ENCODE measurements at regions not wholly inside any gene's neighbourhood (a gene's known extent, or its start where the extent isn't known, plus 50 kb on each side); places are given as distances from the start of the nearest gene placed in this dataset.

GRCh38 chr6:119683031-119683430 is 333.5 kb upstream of the MAN1A1 start:
- Histone ChIP-seq H3K4me3 (ENCODE audit: low read depth, low read length) (no peak overlapping the region), H3K4me1 (ENCODE audit: control insufficient read depth, insufficient read depth, low read length) (0 out of 2 replicates have a peak, but pooled peaks cover 6% of the 10 kb centered on the region), H3K36me3 (ENCODE audit: control insufficient read depth in 2 of 2, insufficient read depth in 1 of 2, low read length in 2 of 2) (no peaks in the 10 kb centered on the region), H3K9me3 (ENCODE audit: control insufficient read depth, insufficient read depth, low read depth, low read length) (no peaks in the 10 kb centered on the region), H3K27ac (ENCODE audit: extremely low read depth, low read depth, low read length) (no peak overlapping the region)
- TF ChIP-seq TRIM28 (IDR thresholded peaks at IDR 0.05; ENCODE audit: borderline replicate concordance, low read length): peak; percentile 78
- TF ChIP-seq, protein P1, sequence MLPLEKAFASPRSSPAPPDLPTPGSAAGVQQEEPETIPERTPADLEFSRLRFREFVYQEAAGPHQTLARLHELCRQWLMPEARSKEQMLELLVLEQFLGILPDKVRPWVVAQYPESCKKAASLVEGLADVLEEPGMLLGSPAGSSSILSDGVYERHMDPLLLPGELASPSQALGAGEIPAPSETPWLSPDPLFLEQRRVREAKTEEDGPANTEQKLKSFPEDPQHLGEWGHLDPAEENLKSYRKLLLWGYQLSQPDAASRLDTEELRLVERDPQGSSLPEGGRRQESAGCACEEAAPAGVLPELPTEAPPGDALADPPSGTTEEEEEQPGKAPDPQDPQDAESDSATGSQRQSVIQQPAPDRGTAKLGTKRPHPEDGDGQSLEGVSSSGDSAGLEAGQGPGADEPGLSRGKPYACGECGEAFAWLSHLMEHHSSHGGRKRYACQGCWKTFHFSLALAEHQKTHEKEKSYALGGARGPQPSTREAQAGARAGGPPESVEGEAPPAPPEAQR (tag by site-specific recombination; IDR thresholded peaks at IDR 0.05): no peak
- TF ChIP-seq MYNN (tag by site-specific recombination; IDR thresholded peaks at IDR 0.05; ENCODE audit: borderline replicate concordance): no peak
- TF ChIP-seq ZNF664 (tag by site-specific recombination; IDR thresholded peaks at IDR 0.05): no peak
- TF ChIP-seq ZNF518A (tag by site-specific recombination; conservative IDR thresholded peaks at IDR 0.05; ENCODE audit: low read depth): no peak
- TF ChIP-seq ZNF600 (tag by site-specific recombination; IDR thresholded peaks at IDR 0.05): no peak
- no peak for TF ChIP-seq ZNF248 (tag by site-specific recombination; IDR thresholded peaks at IDR 0.05)
- no peak for TF ChIP-seq ZNF280D (tag by site-specific recombination; IDR thresholded peaks at IDR 0.05)
- TF ChIP-seq ZNF473 (tag by site-specific recombination; IDR thresholded peaks at IDR 0.05): no peak
- peak; percentile 65 for TF ChIP-seq GLIS1 (tag by site-specific recombination; IDR thresholded peaks at IDR 0.05)
- ChIA-PET POLR2A (no interaction called here), CTCF (interaction anchor here (0.7 kb wide), 1 partner anchor 148 kb away, joined by 3 read pairs; no protein-coding TSS in a partner anchor)

DNA sequence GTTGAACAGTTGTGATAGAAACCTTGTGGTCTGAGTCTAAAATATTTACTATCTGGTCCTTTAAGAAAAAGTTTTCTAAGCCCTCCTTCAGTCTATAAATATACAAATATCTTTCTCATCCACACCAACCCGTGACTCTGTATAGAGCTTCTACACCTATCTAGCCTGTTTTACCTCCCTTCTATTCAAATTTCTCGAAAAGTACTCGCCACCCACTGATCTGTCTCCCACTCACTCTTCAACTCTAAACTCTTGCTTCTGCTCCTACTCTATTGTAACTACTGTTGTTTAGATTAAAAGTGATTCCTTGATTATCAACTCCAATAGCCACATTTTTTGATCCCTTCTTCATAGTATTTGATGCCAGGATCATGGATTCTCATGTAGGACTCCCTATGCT is 329.4 kb upstream of the MAN1A1 start:
- POLR2A ChIA-PET: no interaction called here
- no peak overlapping the region for H3K4me3 ChIP-seq (ENCODE audit: low read depth, low read length)
- CTCF ChIA-PET: no interaction called here

More for the DNA sequence above, 329.4 kb upstream of the MAN1A1 start:
- no peak overlapping the region for H3K27ac ChIP-seq (ENCODE audit: extremely low read depth, low read depth, low read length)
- 0 out of 2 replicates have a peak, but pooled peaks cover 6% of the 10 kb centered on the region for H3K4me1 ChIP-seq (ENCODE audit: control insufficient read depth, insufficient read depth, low read length)
- no peaks in the 10 kb centered on the region for H3K9me3 ChIP-seq (ENCODE audit: control insufficient read depth, insufficient read depth, low read depth, low read length)
- TF ChIP-seq, protein P2, sequence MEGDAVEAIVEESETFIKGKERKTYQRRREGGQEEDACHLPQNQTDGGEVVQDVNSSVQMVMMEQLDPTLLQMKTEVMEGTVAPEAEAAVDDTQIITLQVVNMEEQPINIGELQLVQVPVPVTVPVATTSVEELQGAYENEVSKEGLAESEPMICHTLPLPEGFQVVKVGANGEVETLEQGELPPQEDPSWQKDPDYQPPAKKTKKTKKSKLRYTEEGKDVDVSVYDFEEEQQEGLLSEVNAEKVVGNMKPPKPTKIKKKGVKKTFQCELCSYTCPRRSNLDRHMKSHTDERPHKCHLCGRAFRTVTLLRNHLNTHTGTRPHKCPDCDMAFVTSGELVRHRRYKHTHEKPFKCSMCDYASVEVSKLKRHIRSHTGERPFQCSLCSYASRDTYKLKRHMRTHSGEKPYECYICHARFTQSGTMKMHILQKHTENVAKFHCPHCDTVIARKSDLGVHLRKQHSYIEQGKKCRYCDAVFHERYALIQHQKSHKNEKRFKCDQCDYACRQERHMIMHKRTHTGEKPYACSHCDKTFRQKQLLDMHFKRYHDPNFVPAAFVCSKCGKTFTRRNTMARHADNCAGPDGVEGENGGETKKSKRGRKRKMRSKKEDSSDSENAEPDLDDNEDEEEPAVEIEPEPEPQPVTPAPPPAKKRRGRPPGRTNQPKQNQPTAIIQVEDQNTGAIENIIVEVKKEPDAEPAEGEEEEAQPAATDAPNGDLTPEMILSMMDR (tag by site-specific recombination; IDR thresholded peaks at IDR 0.05): no peak
- peak; percentile 26; the same call in 1 of the 2 replicates for TF ChIP-seq EGR2 (tag by site-specific recombination; IDR thresholded peaks at IDR 0.05; ENCODE audit: low read depth)
- TF ChIP-seq, protein P3, sequence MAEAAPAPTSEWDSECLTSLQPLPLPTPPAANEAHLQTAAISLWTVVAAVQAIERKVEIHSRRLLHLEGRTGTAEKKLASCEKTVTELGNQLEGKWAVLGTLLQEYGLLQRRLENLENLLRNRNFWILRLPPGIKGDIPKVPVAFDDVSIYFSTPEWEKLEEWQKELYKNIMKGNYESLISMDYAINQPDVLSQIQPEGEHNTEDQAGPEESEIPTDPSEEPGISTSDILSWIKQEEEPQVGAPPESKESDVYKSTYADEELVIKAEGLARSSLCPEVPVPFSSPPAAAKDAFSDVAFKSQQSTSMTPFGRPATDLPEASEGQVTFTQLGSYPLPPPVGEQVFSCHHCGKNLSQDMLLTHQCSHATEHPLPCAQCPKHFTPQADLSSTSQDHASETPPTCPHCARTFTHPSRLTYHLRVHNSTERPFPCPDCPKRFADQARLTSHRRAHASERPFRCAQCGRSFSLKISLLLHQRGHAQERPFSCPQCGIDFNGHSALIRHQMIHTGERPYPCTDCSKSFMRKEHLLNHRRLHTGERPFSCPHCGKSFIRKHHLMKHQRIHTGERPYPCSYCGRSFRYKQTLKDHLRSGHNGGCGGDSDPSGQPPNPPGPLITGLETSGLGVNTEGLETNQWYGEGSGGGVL (tag by site-specific recombination; IDR thresholded peaks at IDR 0.05): no peak
- no peaks in the 10 kb centered on the region for H3K36me3 ChIP-seq (ENCODE audit: control insufficient read depth in 2 of 2, insufficient read depth in 1 of 2, low read length in 2 of 2)

Data from HEK293 (cell line).